ENCODE measurements at regions not wholly inside any gene's neighbourhood (a gene's known extent, or its start where the extent isn't known, plus 50 kb on each side); places are given as distances from the start of the nearest gene placed in this dataset.

GRCh38 chr16:26189536-26189935 is 497.8 kb downstream of the HS3ST4 start:
- TF ChIP-seq CTCF (IDR thresholded peaks at IDR 0.05; ENCODE audit: borderline replicate concordance, extremely low read depth, low read length, poor library complexity, severe bottlenecking) (no peak), EZH2 (IDR thresholded peaks at IDR 0.05; ENCODE audit: borderline replicate concordance, low read depth, low read length, severe bottlenecking) (no peak)

All from DND-41 (cell line).